ENCODE measurements at regions not wholly inside any gene's neighbourhood (a gene's known extent, or its start where the extent isn't known, plus 50 kb on each side); places are given as distances from the start of the nearest gene placed in this dataset.

- no peak for DNase-seq
- intact Hi-C loops (cut with DNase I): no loop called here
- no peak overlapping the region for H3K27ac ChIP-seq
- H3K9me3 ChIP-seq: no peaks in the 10 kb centered on the region
- no peak for TF ChIP-seq CTCF (IDR thresholded peaks at IDR 0.05)
- no peak for TF ChIP-seq POLR2A (IDR thresholded peaks at IDR 0.05)
- no peak overlapping the region for H3K4me3 ChIP-seq
- peaks cover 0 to 7% (median 0%) of the 10 kb centered on the region in 3 donors for H3K4me1 ChIP-seq
- WGBS, 2 donors: 54 to 56% methylated on average over 3 of the region's 3 CpGs
- H3K36me3 ChIP-seq: no peaks in the 10 kb centered on the region
- no peaks in the 10 kb centered on the region for H3K27me3 ChIP-seq
Observed at GRCh38 chrX:118179161-118179560, 62.6 kb upstream of the KLHL13 start.

GRCh38 chrX:118179718-118180117, 63.1 kb upstream of the KLHL13 start:
- H3K36me3 ChIP-seq: no peaks in the 10 kb centered on the region
- H3K4me1 ChIP-seq: peaks cover 0 to 7% (median 0%) of the 10 kb centered on the region in 3 donors
- no peak overlapping the region for H3K27ac ChIP-seq
- DNase-seq: no peak
- intact Hi-C loops (cut with DNase I): no loop called here
- H3K9me3 ChIP-seq: no peaks in the 10 kb centered on the region
- H3K4me3 ChIP-seq: no peak overlapping the region
- H3K27me3 ChIP-seq: no peaks in the 10 kb centered on the region
- TF ChIP-seq POLR2A (IDR thresholded peaks at IDR 0.05): no peak
- no peak for TF ChIP-seq CTCF (IDR thresholded peaks at IDR 0.05)
- 80 to 97% methylated on average over 3 to 4 of the region's 4 CpGs for WGBS, 2 donors

- intact Hi-C loops (cut with DNase I): no loop called here
- peaks cover 0 to 7% (median 0%) of the 10 kb centered on the region in 3 donors for H3K4me1 ChIP-seq
- no peak for TF ChIP-seq CTCF (IDR thresholded peaks at IDR 0.05)
- TF ChIP-seq POLR2A (IDR thresholded peaks at IDR 0.05): no peak
- WGBS, 2 donors: 22 to 40% methylated on average over 4 of the region's 4 CpGs
- H3K4me3 ChIP-seq: no peak overlapping the region
- no peak for DNase-seq
- no peaks in the 10 kb centered on the region for H3K9me3 ChIP-seq
- H3K27me3 ChIP-seq: no peaks in the 10 kb centered on the region
- no peaks in the 10 kb centered on the region for H3K36me3 ChIP-seq
- no peak overlapping the region for H3K27ac ChIP-seq
Observed at GRCh38 chrX:118181030-118181429, 64.4 kb upstream of the KLHL13 start.

GRCh38 chrX:118182025-118182424, 65.4 kb upstream of the KLHL13 start:
- H3K4me1 ChIP-seq: peaks cover 0 to 7% (median 0%) of the 10 kb centered on the region in 3 donors
- H3K27ac ChIP-seq: no peak overlapping the region
- H3K27me3 ChIP-seq: no peaks in the 10 kb centered on the region
- H3K36me3 ChIP-seq: no peaks in the 10 kb centered on the region
- no peak overlapping the region for H3K4me3 ChIP-seq
- WGBS, 2 donors: 8% methylated on average over 1 of the region's 1 CpG
- intact Hi-C loops (cut with DNase I): no loop called here
- DNase-seq: no peak
- no peaks in the 10 kb centered on the region for H3K9me3 ChIP-seq
- TF ChIP-seq CTCF (IDR thresholded peaks at IDR 0.05): no peak
- TF ChIP-seq POLR2A (IDR thresholded peaks at IDR 0.05): no peak

- WGBS, 2 donors: 32 to 51% methylated on average over 3 of the region's 3 CpGs
- Histone ChIP-seq H3K27me3 (no peaks in the 10 kb centered on the region), H3K4me3 (no peak overlapping the region), H3K9me3 (no peaks in the 10 kb centered on the region), H3K4me1 (peaks cover 0 to 7% (median 0%) of the 10 kb centered on the region in 3 donors), H3K36me3 (no peaks in the 10 kb centered on the region), H3K27ac (no peak overlapping the region)
- TF ChIP-seq CTCF (IDR thresholded peaks at IDR 0.05): no peak
- DNase-seq: no peak
- intact Hi-C loops (cut with DNase I): no loop called here
Observed at GRCh38 chrX:118182681-118183080, 66.1 kb upstream of the KLHL13 start.
